GM04503 (cell line): ENCODE measurements at regions not wholly inside any gene's neighbourhood (a gene's known extent, or its start where the extent isn't known, plus 50 kb on each side); places are given as distances from the start of the nearest gene placed in this dataset.
A peak's percentile ranks its signal among the peaks of the same experiment; 100 is the strongest.

ENCODE experiments used
- DNase-seq: peaks from one replicate; pipeline ENCODE4 v3.0.0-alpha.2; 2012; ENCODE audit warnings: low read depth

- DNase-seq = no peak
These were observed 242.1 kb downstream of the LTN1 start for GRCh38 chr21:28750565-28750964.

DNA sequence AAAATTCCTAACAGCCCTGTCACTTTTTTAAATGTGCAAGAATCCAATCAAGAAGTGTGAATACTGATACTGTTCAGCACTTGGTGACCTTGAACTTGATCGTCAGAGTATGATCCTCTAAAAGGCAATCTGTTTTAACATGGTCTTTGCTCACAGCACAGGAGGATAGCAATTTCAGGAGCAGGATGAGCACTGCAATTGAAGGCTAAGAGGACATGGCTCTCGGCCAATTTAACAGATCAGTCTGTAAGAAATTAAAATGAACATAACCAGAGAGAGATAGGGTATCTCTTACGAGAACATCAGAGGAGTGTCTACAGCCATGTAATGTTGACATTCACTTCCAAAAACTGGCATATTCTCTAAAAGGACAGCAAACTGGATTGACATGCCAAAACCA, 243.1 kb downstream of the LTN1 start:
- DNase-seq = no peak

GRCh38 chr21:28747464-28747863, 245.2 kb downstream of the LTN1 start:
- no peak for DNase-seq

DNA sequence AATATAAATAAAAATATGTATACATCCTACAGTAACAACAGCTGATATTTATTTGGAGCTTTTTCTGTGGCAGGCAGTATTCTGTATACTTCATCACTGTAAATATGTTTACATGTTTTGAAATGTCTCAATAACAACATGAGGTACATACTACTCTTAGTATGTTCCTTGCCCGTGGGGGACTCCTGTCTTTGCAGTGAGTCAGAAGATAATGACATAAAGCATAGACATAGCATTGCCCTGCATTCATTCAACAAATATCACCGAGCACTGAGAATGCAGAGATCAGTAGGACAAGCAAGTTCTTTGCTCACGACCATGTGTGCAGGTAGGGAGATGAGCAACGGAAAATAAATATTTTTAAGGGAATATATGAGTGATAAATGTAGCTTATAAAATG, 246.5 kb downstream of the LTN1 start:
- no peak for DNase-seq

DNA sequence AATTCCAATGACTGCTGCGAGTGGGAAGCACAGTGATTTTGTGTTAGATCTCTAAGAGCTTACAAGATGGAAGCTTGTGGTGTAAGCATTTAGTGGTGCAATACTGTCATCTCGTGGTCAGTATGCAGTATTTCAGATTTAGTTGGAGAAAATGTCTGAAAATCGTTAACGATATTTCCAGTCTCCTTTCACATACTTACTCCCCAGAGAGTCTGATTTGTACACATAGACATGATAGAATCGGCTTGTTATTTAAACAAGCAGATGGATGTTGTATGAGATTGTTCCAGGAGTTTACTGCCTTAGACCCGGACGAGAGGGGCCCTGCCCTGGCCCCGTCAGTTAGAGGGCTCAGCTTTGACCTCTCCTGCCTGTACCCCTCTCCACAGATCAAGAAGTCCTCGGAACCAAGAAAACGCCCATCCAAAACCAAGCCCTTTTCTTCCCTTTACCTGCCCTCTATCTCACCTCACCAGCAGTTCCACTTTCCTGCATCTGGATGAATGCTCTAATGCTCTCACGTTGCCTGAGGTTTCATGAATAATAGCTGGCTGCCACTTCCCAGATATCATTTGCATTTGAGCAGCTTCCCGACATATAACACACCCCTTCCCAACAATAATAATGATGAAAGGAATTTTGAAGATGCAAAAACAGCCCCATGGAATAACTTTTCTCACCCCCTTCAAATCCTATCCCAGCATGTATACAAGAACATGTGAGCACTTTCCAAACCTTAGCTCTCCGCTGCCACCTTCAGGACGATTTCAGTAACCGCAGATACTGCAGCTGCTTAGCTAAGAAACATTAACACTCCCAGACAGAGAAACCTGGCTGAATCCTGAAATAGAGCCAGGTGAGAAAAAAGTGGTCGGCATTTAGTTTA, 247.3 kb downstream of the LTN1 start:
- DNase-seq = peak; percentile 44

GRCh38 chr21:28743723-28744122, 249.0 kb downstream of the LTN1 start:
- DNase-seq = no peak

GRCh38 chr21:28742527-28742926, 250.2 kb downstream of the LTN1 start:
- peak; percentile 38 for DNase-seq

- no peak for DNase-seq
These were observed 252.6 kb downstream of the LTN1 start for GRCh38 chr21:28740125-28740524.

- no peak for DNase-seq
These were observed 253.8 kb downstream of the LTN1 start for GRCh38 chr21:28738882-28739281.

DNA sequence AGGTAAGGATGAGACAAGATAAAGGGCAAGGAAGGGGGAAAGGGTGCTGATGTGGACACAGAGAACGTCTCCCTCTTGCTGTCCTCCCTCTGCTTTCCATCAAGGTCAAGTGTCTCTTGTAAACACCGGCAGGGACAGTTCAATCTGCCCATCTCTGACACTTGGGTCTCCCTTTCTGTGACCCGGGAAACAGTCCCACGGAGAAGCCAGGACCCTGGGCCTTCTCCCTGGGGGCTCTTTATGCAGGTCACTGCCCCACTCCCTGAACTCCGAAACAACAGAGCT, 254.3 kb downstream of the LTN1 start:
- DNase-seq = no peak

DNA sequence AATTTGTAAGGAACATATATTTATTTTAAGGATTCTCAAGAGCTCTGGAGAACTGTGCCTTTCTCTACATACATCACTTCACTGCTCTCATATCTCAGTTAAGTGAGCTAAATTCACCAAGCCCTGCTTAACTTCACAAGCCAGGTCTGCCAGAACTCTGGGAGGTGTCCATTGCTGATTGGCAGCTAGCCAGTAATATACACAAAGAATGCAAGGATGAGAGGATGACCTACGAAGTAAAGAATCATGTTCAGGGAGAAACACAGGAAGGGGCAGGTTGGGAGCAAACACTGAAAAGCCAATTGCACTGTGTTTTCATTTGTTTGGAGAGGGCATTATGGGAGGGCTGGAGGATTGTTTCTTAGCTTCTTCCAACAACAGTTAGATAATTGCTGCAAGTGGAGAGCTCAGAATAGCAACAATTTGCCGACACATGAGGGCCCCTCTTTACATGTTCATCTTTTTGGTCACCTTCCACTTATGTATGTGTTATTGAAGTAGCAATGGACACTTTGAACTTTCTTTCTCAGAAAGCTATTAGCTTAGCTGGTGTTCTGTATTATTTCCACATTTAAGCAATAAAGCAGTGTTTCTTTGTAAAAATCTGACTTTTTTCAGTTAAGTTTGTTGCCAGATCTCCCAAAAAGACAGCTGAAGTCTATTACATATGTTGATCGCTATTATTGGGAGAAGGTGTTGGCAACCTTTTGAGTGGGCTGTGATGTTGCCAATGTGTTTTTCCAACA, 254.8 kb downstream of the LTN1 start:
- no peak for DNase-seq

- no peak for DNase-seq
These were observed 258.0 kb downstream of the LTN1 start for GRCh38 chr21:28734522-28735175.

DNA sequence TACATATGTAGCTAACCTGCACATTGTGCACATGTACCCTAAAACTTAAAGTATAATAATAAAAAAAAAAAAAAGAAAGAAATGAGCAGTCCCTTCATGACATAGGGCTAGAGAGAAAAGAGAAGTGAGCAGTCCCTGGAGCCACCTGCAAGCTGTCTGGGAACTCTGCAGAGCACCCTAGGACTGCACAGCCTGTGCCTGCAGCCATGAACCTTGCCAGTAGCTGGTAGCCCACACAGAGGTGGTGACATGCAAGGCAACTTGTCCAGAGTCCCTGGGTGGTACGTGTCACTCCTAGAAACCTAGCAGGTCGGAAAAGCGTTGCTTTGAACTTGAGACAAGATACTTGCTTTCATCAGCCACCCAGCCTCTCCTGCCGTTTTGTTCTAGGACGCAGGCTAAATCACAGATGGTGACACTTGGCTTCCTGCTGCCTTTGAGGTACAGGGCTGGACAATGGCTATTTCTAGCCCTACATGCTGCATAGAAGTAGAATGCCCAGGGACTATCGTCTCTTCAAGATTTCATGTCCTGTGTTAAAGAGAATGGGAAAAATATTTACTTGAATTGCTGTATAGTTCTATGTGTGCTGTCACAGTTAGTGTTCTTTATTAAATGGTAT, 260.9 kb downstream of the LTN1 start:
- no peak for DNase-seq

GRCh38 chr21:28729887-28730286, 262.8 kb downstream of the LTN1 start:
- no peak for DNase-seq

DNA sequence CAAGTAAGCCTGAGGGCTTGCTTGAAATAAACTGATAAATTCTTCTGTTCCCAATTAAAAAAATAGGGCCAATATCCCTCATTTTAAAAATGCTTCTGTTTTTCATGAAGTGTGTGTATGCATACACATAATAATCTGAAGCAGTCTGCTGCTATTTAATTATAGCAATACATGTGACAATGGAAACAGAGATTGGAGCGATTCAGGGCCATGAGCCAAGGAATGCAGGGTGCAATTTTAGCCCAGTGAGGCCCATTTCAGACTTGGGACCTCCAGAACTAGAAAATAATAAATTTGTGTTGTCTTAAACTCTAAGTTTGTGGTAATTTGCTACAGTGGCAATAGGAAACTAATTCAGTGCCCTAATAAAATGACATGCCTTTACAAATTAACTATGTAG, 264.9 kb downstream of the LTN1 start:
- no peak for DNase-seq

- DNase-seq = no peak
These were observed 267.3 kb downstream of the LTN1 start for GRCh38 chr21:28725396-28725795.

GRCh38 chr21:28723646-28724045, 269.0 kb downstream of the LTN1 start:
- no peak for DNase-seq

GRCh38 chr21:28719723-28720122, 273.0 kb downstream of the LTN1 start:
- no peak for DNase-seq

- DNase-seq = peak; percentile 86
These were observed 277.8 kb downstream of the LTN1 start for GRCh38 chr21:28714777-28715464.

DNA sequence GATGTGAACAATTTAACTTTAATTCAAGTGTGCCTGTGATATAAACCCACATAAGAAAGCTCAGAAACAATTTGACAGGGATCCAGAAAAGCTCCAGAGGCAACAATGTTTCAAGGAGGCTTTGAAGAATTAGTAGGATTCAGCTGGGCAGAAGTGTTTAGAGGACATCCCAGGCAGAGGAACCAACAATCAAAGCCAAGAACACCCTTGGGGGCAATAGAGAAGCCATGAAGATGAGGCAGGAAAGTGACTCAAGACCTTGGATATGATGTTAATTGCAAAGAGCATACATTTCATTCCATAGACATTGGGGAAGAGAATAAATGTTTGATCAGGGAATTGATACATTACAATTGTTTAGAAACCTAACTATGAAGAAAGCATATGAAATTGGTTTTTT, 280.3 kb downstream of the LTN1 start:
- no peak for DNase-seq

DNA sequence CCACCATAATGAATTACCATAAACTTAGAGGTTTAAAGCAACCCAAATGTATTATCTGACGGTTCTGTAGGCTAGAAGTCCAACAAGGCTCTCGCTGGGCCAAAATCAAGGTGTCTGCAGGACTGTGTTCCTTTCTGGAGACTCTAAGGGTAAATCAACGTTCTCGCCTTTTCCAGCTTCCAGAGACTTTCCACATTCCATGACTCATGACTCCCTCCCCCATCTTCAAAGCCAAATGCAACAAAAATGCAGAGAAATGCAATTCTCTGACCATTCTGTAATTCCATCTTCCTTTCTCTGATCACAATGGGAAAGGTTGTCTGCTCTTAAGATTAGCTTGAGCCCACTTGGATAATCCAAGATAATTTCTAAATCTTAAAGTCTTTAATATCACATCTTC, 287.1 kb downstream of the LTN1 start:
- no peak for DNase-seq

- DNase-seq = no peak
These were observed 287.9 kb downstream of the LTN1 start for GRCh38 chr21:28704746-28705145.
